Spinal cord (tissue), 9 donors: ENCODE measurements at regions not wholly inside any gene's neighbourhood (a gene's known extent, or its start where the extent isn't known, plus 50 kb on each side); places are given as distances from the start of the nearest gene placed in this dataset.
"Not testable (repeated sequence)": the region's sequence is repeated elsewhere in the genome, so short reads cannot be mapped to it uniquely, and the experiment has no call there.

Source experiments
- DNase-seq, 6 donors: peaks; one replicate each; pipeline versions ENCODE4 v3.0.0 to v3.0.0-alpha.2; 2013 to 2015; ENCODE audit warnings: low spot score in 6 of 6, low read depth in 4 of 6
- H3K27ac ChIP-seq: one replicate; pipeline ENCODE4 v1.5.1; 2013; ENCODE audit warnings: low read depth, low read length, control low read depth
- H3K27me3 ChIP-seq: one replicate; pipeline ENCODE4 v1.6.1; 2013; ENCODE audit warnings: low read length; ENCODE audit not compliant: control insufficient read depth, insufficient read depth
- H3K36me3 ChIP-seq: one replicate; pipeline ENCODE4 v1.6.1; 2013; ENCODE audit warnings: low read length; ENCODE audit not compliant: control insufficient read depth, insufficient read depth
- H3K4me1 ChIP-seq: one replicate; pipeline ENCODE4 v1.6.1; 2013; ENCODE audit warnings: low read length; ENCODE audit not compliant: control insufficient read depth, insufficient read depth
- H3K4me3 ChIP-seq: one replicate; pipeline ENCODE4 v1.5.1; 2013; ENCODE audit warnings: low read depth, low read length, control low read depth
- H3K9me3 ChIP-seq: one replicate; pipeline ENCODE4 v1.6.1; 2013; ENCODE audit warnings: low read length; ENCODE audit not compliant: control insufficient read depth, insufficient read depth
- WGBS: methylation state at CpG from one replicate; pipeline ENCODE4 v1.1.5; 2013; ENCODE audit warnings: missing lambda C conversion rate; ENCODE audit not compliant: insufficient coverage; 5-methylcytosine and 5-hydroxymethylcytosine counted together
- donor health status: healthy.

- Histone ChIP-seq H3K4me1 (no peaks in the 10 kb centered on the region), H3K4me3 (no peak overlapping the region), H3K27ac (no peak overlapping the region), H3K27me3 (no peaks in the 10 kb centered on the region), H3K36me3 (no peaks in the 10 kb centered on the region), H3K9me3 (peaks cover 7% of the 10 kb centered on the region)
- no peak for DNase-seq
- 34% methylated on average over 3 of the region's 3 CpGs for WGBS
Observed at GRCh38 chr20:43404878-43405277, 52.8 kb upstream of the SRSF6 start.

GRCh38 chr20:43400882-43401281 lies 56.8 kb upstream of the SRSF6 start:
- WGBS = no CpG with 5 or more reads among the region's 6 CpGs
- H3K4me3 ChIP-seq, H3K27me3 ChIP-seq, H3K9me3 ChIP-seq, DNase-seq, H3K36me3 ChIP-seq, H3K27ac ChIP-seq, H3K4me1 ChIP-seq: not testable (repeated sequence)

- DNase-seq = no peak
- no peak overlapping the region for H3K4me3 ChIP-seq
- no peaks in the 10 kb centered on the region for H3K4me1 ChIP-seq
- H3K27me3 ChIP-seq = no peaks in the 10 kb centered on the region
- H3K9me3 ChIP-seq = no peaks in the 10 kb centered on the region
- H3K36me3 ChIP-seq = no peaks in the 10 kb centered on the region
- no peak overlapping the region for H3K27ac ChIP-seq
- WGBS = 85% methylated on average over 7 of the region's 8 CpGs
Observed at GRCh38 chr20:43398676-43399324, 58.9 kb upstream of the SRSF6 start.

GRCh38 chr20:43397147-43397546 lies 60.5 kb upstream of the SRSF6 start:
- Histone ChIP-seq H3K36me3 (no peaks in the 10 kb centered on the region), H3K4me3 (no peak overlapping the region), H3K9me3 (no peaks in the 10 kb centered on the region), H3K4me1 (no peaks in the 10 kb centered on the region), H3K27me3 (no peaks in the 10 kb centered on the region), H3K27ac (no peak overlapping the region)
- WGBS = 83% methylated on average over 1 of the region's 2 CpGs
- DNase-seq = no peak

- DNase-seq = peak in 1 of 6 donors; percentile 9
- Histone ChIP-seq H3K4me1 (no peaks in the 10 kb centered on the region), H3K27me3 (no peaks in the 10 kb centered on the region), H3K27ac (no peak overlapping the region), H3K4me3 (no peak overlapping the region), H3K9me3 (no peaks in the 10 kb centered on the region), H3K36me3 (no peaks in the 10 kb centered on the region)
- WGBS = no CpG with 5 or more reads among the region's 3 CpGs
Observed at GRCh38 chr20:43393052-43393451, 64.6 kb upstream of the SRSF6 start.

- H3K27me3 ChIP-seq = no peaks in the 10 kb centered on the region
- H3K36me3 ChIP-seq = no peaks in the 10 kb centered on the region
- no peaks in the 10 kb centered on the region for H3K9me3 ChIP-seq
- H3K27ac ChIP-seq = no peak overlapping the region
- H3K4me3 ChIP-seq = no peak overlapping the region
- WGBS = 90% methylated on average over 4 of the region's 5 CpGs
- no peak for DNase-seq
- H3K4me1 ChIP-seq = no peaks in the 10 kb centered on the region
Observed at GRCh38 chr20:43392561-43392960, 65.1 kb upstream of the SRSF6 start.

GRCh38 chr20:43389839-43390626 lies 67.7 kb upstream of the SRSF6 start:
- Histone ChIP-seq H3K36me3 (no peaks in the 10 kb centered on the region), H3K4me1 (no peaks in the 10 kb centered on the region), H3K4me3 (no peak overlapping the region), H3K27me3 (no peaks in the 10 kb centered on the region), H3K9me3 (no peaks in the 10 kb centered on the region), H3K27ac (no peak overlapping the region)
- no peak for DNase-seq
- WGBS = 55% methylated on average over 10 of the region's 26 CpGs

- no peak overlapping the region for H3K27ac ChIP-seq
- no peaks in the 10 kb centered on the region for H3K36me3 ChIP-seq
- H3K9me3 ChIP-seq = no peaks in the 10 kb centered on the region
- no peaks in the 10 kb centered on the region for H3K27me3 ChIP-seq
- DNase-seq = peak in 1 of 6 donors; percentile 29
- no peak overlapping the region for H3K4me3 ChIP-seq
- no peaks in the 10 kb centered on the region for H3K4me1 ChIP-seq
- 67% methylated on average over 4 of the region's 6 CpGs for WGBS
Observed at GRCh38 chr20:43389211-43389610, 68.5 kb upstream of the SRSF6 start.

- no peaks in the 10 kb centered on the region for H3K9me3 ChIP-seq
- no peaks in the 10 kb centered on the region for H3K4me1 ChIP-seq
- 71% methylated on average over 12 of the region's 14 CpGs for WGBS
- H3K4me3 ChIP-seq = no peak overlapping the region
- H3K27ac ChIP-seq = no peak overlapping the region
- H3K36me3 ChIP-seq = no peaks in the 10 kb centered on the region
- no peaks in the 10 kb centered on the region for H3K27me3 ChIP-seq
- DNase-seq = peak in 4 of 6 donors; percentile 2 to 81 (median 42)
Observed at GRCh38 chr20:43388268-43389002, 69.3 kb upstream of the SRSF6 start.
